ENCODE measurements at regions not wholly inside any gene's neighbourhood (a gene's known extent, or its start where the extent isn't known, plus 50 kb on each side); places are given as distances from the start of the nearest gene placed in this dataset.

GRCh38 chr11:69393178-69393832 is 88.2 kb upstream of the LINC01488 start:
- no peak for DNase-seq

GRCh38 chr11:69393865-69394233 is 87.6 kb upstream of the LINC01488 start:
- no peak for DNase-seq

DNA sequence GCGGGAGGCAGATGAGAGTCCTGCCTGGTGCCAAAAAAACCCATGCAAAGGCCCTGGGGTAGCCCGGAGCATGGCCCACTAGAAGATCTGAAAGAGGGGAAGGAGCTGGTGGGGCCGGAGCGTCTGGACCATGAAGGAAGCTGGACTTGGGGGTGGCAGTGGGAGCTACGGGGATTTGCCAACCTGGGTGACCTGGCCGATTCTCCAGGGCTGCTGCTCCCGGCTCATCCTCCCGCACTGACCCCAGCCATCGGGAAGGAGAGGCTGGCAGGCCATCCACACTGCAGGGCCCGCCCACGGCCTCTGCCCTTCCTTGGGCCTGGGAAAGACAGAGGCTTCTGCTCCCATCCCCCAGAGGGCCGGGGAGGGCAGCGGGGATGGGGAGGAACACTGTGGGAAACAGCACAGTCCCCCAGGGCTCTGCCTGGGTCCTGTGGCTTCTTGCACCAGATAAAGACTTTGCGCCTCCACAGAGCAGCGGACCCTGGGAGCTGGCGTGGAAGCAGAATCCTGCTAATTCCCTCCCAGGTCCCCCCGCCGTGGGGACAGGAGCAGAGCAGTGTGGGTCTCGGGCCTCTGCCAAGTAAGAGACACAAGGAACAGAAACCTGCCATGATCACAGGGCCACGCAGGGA is 87.1 kb upstream of the LINC01488 start:
- no peak for DNase-seq

DNA sequence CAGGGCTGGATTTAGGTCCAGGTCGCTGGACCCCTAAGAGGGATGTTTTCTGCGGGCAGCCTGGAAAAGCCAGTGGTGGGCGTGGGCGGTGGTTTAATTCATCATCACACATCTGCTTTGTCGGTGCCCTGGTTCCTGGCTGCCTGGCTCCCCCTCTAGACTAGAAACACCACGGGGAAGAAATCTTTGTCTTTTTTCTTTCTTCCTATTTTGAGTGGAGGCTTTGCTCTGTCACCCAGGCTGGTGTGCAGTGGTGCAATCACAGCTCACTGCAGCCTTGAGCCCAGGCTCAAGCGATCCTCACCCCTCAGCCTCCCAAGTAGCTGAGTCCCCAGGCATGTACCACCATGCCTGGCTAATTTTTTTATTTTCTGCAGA is 86.6 kb upstream of the LINC01488 start:
- DNase-seq = no peak

- DNase-seq = no peak
Measured at GRCh38 chr11:69395287-69395686, 86.2 kb upstream of the LINC01488 start.

DNA sequence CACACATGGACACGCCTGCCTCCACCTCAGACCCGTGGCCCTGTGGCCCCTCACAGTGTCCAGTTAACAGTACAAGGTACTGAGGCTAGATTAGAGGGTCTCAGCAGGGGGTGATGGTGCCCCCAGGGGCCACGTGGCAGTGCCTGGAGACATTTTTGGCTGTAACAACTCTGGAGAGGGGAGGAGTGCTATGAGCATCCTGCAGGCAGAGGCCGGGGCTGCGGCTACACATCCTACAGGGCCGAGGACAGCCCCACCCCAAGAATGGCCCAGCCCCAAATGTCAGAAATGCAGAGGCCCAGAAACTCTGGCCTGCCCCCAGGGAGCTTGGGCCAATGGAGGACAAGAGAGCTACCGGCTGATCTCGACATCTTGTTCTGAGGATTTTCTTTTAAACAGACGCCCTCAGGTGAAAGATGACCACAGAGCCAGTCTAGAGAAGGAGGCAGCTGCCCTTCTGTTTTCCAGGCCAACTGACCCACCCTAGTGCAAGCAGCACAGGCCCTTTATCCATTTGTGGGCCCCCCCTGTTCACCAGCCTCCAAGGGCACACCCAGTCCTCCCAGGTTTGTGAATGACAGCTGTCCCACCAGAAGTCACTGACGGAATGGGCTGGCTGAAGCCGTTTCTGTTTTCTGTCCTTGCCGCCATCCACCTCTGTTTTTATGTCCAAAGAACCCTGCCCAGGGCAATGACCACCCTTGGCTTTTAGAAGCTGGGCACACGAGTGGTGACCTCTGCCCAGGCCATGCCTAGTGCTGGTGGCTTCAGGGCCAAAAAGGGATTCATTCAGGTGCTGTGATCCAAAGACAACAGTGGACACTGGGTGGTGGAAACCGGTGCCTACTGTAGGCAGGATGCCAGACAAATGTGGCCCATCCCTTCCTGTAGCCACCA is 85.2 kb upstream of the LINC01488 start:
- no peak for DNase-seq

DNA sequence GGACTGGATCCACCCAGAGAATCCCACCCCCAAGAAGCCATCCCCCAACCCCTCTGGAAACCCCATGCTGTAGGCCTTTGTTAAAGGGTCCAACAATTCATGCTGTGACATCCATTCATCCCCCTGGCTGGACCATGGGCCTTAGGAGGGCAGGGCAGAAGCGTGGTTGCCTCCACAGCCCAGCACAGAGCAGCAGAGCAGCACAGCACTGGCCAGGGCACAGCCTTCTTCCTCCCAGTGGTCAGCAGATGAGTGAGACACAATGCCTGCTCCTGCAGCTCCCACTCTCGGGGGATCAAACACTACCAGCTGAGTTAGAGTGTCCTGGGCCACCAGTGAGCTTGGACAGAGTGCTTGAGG is 84.5 kb upstream of the LINC01488 start:
- no peak for DNase-seq

GRCh38 chr11:69397732-69398131 is 83.7 kb upstream of the LINC01488 start:
- no peak for DNase-seq

- peak; percentile 61 for DNase-seq
Measured at GRCh38 chr11:69398529-69399492, 82.7 kb upstream of the LINC01488 start.

GRCh38 chr11:69400140-69400539 is 81.3 kb upstream of the LINC01488 start:
- DNase-seq = no peak

DNA sequence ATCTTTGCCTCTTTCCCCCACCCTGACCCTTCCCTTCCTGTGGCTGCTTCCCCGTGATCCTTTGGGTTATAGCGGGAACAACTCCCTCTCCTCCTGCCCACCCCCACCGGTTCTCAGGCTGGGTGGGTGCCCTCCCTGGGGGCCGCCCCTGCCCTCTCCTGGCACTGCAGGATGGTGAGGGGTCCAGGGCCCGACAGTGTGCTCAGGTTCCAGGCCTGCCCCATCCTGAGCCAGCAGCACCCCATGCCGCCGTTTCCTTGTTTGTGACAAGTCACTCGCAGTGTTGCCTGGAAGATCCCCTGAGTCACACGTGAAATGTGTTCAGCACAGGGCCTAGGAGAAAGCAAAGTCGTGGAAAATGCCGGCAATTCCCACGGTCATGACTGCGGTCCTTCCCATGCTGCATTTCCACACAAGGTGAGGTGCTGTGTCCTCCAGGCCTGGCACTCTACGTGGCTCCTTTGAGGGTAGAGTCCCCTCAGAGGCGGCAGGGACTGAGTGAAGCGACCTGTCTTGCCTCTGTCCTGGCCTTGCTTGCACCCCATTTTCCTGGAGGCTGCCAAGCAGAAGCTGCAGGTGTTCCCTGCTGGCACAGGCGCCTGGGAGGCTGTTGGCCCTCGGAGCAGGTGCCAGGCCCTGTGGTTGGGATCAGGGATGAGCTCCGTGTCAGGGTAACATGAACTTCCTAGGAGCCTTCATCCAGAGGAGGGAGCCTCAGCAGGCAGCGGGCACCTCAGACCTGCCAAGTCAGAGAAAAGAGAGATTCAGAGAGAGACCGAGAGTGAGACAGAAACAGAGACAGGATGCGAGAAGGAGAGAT is 80.5 kb upstream of the LINC01488 start:
- no peak for DNase-seq

GRCh38 chr11:69401715-69402114 is 79.7 kb upstream of the LINC01488 start:
- no peak for DNase-seq

GRCh38 chr11:69402251-69402887 is 79.1 kb upstream of the LINC01488 start:
- no peak for DNase-seq

- no peak for DNase-seq
Measured at GRCh38 chr11:69403556-69404215, 77.8 kb upstream of the LINC01488 start.

- no peak for DNase-seq
Measured at GRCh38 chr11:69406060-69406459, 75.4 kb upstream of the LINC01488 start.

DNA sequence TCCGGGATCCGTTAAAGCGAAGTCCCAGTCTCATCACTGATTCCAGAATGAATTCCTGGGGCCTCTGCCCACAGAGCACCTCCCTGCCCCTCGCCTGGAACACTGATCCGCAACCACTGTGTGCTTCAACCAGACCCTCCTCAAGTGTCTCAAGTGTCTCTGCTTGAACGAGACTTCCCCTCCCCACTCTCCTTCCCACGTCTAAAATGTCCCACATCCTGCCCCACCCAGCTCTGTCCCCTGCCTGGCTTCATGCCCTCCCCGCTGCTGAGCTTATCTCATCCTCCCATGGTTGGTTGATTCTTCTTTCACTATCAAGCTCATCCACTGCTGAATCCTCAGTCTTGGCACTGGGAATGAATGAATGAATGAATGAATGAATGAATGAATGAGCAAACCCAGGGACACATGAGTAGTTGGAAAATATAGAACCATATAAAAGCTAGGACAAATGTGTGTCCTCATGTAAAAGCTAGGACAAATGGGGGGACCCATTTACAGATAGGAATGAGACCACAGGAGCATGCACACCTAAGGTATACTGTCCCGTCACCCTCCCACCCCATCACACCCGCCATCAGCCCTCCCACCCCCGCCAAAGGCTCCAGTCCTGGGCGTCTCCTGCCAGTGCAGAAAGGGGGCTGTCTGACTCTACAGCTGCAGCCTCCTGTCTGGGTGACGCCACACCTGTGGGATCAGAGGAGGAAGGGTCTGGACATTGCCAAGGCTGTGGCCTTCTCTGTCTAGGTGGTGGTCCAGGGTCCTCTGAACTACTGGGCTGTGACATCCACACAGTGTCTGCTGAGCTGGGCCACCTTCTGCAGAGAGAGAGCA is 71.4 kb upstream of the LINC01488 start:
- no peak for DNase-seq

GRCh38 chr11:69411257-69411924 is 70.1 kb upstream of the LINC01488 start:
- no peak for DNase-seq

- no peak for DNase-seq
Measured at GRCh38 chr11:69413015-69413801, 68.3 kb upstream of the LINC01488 start.
